Subcutaneous abdominal adipose tissue (tissue), 5 donors: ENCODE measurements at regions not wholly inside any gene's neighbourhood (a gene's known extent, or its start where the extent isn't known, plus 50 kb on each side); places are given as distances from the start of the nearest gene placed in this dataset.

ENCODE experiments used
- H3K27ac ChIP-seq: one replicate; pipeline ENCODE4 v1.7.0; 2013; ENCODE audit warnings: low read depth, mild to moderate bottlenecking, inconsistent platforms, low read length, moderate library complexity
- H3K27me3 ChIP-seq, 5 donors: one replicate each; pipeline ENCODE4 v1.7.0; 2013; ENCODE audit warnings: low read length in 5 of 5, inconsistent platforms in 1 of 5; ENCODE audit not compliant: control insufficient read depth in 5 of 5, insufficient read depth in 4 of 5
- H3K36me3 ChIP-seq, 5 donors: one replicate each; pipeline ENCODE4 v1.7.0; 2013; ENCODE audit warnings: low read length in 5 of 5; ENCODE audit not compliant: control insufficient read depth in 5 of 5, insufficient read depth in 5 of 5
- H3K4me1 ChIP-seq, 5 donors: one replicate each; pipeline ENCODE4 v1.7.0; 2013; ENCODE audit warnings: low read length in 5 of 5, mild to moderate bottlenecking in 3 of 5, moderate library complexity in 1 of 5; ENCODE audit not compliant: control insufficient read depth in 5 of 5, insufficient read depth in 5 of 5
- H3K4me3 ChIP-seq, 5 donors: one replicate each; pipeline ENCODE4 v1.7.0; 2013; ENCODE audit warnings: low read length in 5 of 5, low read depth in 1 of 5
- H3K9ac ChIP-seq, 5 donors: one replicate each; pipeline ENCODE4 v1.7.0; 2013; ENCODE audit warnings: low read length in 5 of 5, mild to moderate bottlenecking in 4 of 5, moderate library complexity in 3 of 5
- H3K9me3 ChIP-seq, 5 donors: one replicate each; pipeline ENCODE4 v1.7.0; 2013; ENCODE audit warnings: low read length in 5 of 5; ENCODE audit not compliant: control insufficient read depth in 5 of 5
- donor health status: healthy.
- donor health status: healthy.
- donor health status: healthy.
- donor health status: healthy.
- donor health status: healthy.

GRCh38 chr5:117461966-117462365 is 887.3 kb upstream of the SEMA6A start:
- H3K27ac ChIP-seq = no peak overlapping the region
- H3K9me3 ChIP-seq = no peaks in the 10 kb centered on the region
- no peak overlapping the region for H3K9ac ChIP-seq
- H3K27me3 ChIP-seq = no peaks in the 10 kb centered on the region
- H3K36me3 ChIP-seq = no peaks in the 10 kb centered on the region
- peaks cover 0 to 11% (median 4%) of the 10 kb centered on the region in 5 donors for H3K4me1 ChIP-seq
- no peak overlapping the region for H3K4me3 ChIP-seq

GRCh38 chr5:117461403-117461802 is 886.8 kb upstream of the SEMA6A start:
- H3K27ac ChIP-seq = no peak overlapping the region
- peaks cover 0 to 11% (median 4%) of the 10 kb centered on the region in 5 donors for H3K4me1 ChIP-seq
- no peaks in the 10 kb centered on the region for H3K9me3 ChIP-seq
- no peaks in the 10 kb centered on the region for H3K27me3 ChIP-seq
- no peak overlapping the region for H3K9ac ChIP-seq
- no peaks in the 10 kb centered on the region for H3K36me3 ChIP-seq
- no peak overlapping the region for H3K4me3 ChIP-seq

- Histone ChIP-seq H3K4me1 (peaks cover 0 to 9% (median 7%) of the 10 kb centered on the region in 5 donors), H3K36me3 (no peaks in the 10 kb centered on the region), H3K27ac (no peak overlapping the region), H3K9ac (no peak overlapping the region), H3K27me3 (no peaks in the 10 kb centered on the region), H3K9me3 (no peaks in the 10 kb centered on the region), H3K4me3 (no peak overlapping the region)
Measured at GRCh38 chr5:117457656-117458055, 883.0 kb upstream of the SEMA6A start.

GRCh38 chr5:117456866-117457470 is 882.3 kb upstream of the SEMA6A start:
- Histone ChIP-seq H3K4me3 (no peak overlapping the region), H3K9ac (no peak overlapping the region), H3K4me1 (peaks cover 0 to 9% (median 7%) of the 10 kb centered on the region in 5 donors), H3K27ac (no peak overlapping the region), H3K36me3 (no peaks in the 10 kb centered on the region), H3K9me3 (no peaks in the 10 kb centered on the region), H3K27me3 (no peaks in the 10 kb centered on the region)

- Histone ChIP-seq H3K4me1 (peaks cover 0 to 9% (median 7%) of the 10 kb centered on the region in 5 donors), H3K9me3 (no peaks in the 10 kb centered on the region), H3K36me3 (no peaks in the 10 kb centered on the region), H3K4me3 (peak overlapping the region in 4 of 5 donors; percentile 27 to 57 (median 40)), H3K27ac (no peak overlapping the region), H3K9ac (peak overlapping the region in 1 of 5 donors; percentile 40), H3K27me3 (no peaks in the 10 kb centered on the region)
Measured at GRCh38 chr5:117455236-117456233, 880.9 kb upstream of the SEMA6A start.

- peaks cover 0 to 9% (median 7%) of the 10 kb centered on the region in 5 donors for H3K4me1 ChIP-seq
- H3K36me3 ChIP-seq = no peaks in the 10 kb centered on the region
- no peak overlapping the region for H3K27ac ChIP-seq
- no peaks in the 10 kb centered on the region for H3K9me3 ChIP-seq
- no peaks in the 10 kb centered on the region for H3K27me3 ChIP-seq
- H3K9ac ChIP-seq = peak overlapping the region in 1 of 5 donors; percentile 40
- H3K4me3 ChIP-seq = peak overlapping the region in 4 of 5 donors; percentile 27 to 57 (median 40)
Measured at GRCh38 chr5:117454716-117455212, 880.1 kb upstream of the SEMA6A start.

- Histone ChIP-seq H3K36me3 (no peaks in the 10 kb centered on the region), H3K9me3 (no peaks in the 10 kb centered on the region), H3K27me3 (no peaks in the 10 kb centered on the region), H3K27ac (no peak overlapping the region), H3K4me3 (no peak overlapping the region), H3K4me1 (no peaks in the 10 kb centered on the region), H3K9ac (no peak overlapping the region)
Measured at GRCh38 chr5:117436846-117437245, 862.2 kb upstream of the SEMA6A start.

GRCh38 chr5:117435203-117435602 is 860.6 kb upstream of the SEMA6A start:
- H3K9me3 ChIP-seq = no peaks in the 10 kb centered on the region
- H3K36me3 ChIP-seq = no peaks in the 10 kb centered on the region
- H3K27me3 ChIP-seq = no peaks in the 10 kb centered on the region
- H3K4me1 ChIP-seq = no peaks in the 10 kb centered on the region
- H3K27ac ChIP-seq = no peak overlapping the region
- no peak overlapping the region for H3K4me3 ChIP-seq
- no peak overlapping the region for H3K9ac ChIP-seq

GRCh38 chr5:117434254-117434653 is 859.6 kb upstream of the SEMA6A start:
- H3K4me3 ChIP-seq = no peak overlapping the region
- no peaks in the 10 kb centered on the region for H3K4me1 ChIP-seq
- no peak overlapping the region for H3K27ac ChIP-seq
- no peaks in the 10 kb centered on the region for H3K27me3 ChIP-seq
- no peaks in the 10 kb centered on the region for H3K36me3 ChIP-seq
- H3K9me3 ChIP-seq = no peaks in the 10 kb centered on the region
- H3K9ac ChIP-seq = no peak overlapping the region

GRCh38 chr5:117433818-117434217 is 859.2 kb upstream of the SEMA6A start:
- no peaks in the 10 kb centered on the region for H3K27me3 ChIP-seq

More at GRCh38 chr5:117433818-117434217, 859.2 kb upstream of the SEMA6A start:
- no peaks in the 10 kb centered on the region for H3K36me3 ChIP-seq
- H3K4me3 ChIP-seq = no peak overlapping the region
- no peaks in the 10 kb centered on the region for H3K4me1 ChIP-seq
- no peak overlapping the region for H3K9ac ChIP-seq
- no peak overlapping the region for H3K27ac ChIP-seq
- no peaks in the 10 kb centered on the region for H3K9me3 ChIP-seq
